ENCODE measurements at regions not wholly inside any gene's neighbourhood (a gene's known extent, or its start where the extent isn't known, plus 50 kb on each side); places are given as distances from the start of the nearest gene placed in this dataset.

DNA sequence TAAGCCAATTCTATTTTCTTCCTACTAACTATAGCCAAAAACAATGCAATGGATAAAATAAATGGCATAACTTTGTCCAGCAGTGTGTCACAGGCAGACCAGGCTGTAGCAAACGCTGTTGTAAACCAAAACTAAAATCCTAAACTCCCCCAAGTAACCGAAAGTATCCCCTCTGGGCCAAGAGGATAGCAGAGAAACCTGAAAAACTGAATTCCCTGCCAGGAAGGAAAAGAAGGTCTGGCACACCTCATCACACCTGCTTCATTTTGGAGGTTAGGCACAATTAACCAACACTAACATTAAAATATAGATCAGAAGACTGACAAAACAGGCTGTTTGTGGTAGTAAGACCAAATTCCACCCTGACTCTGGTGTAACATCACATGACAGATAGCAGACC is 356.8 kb upstream of the C1orf87 start:
- Histone ChIP-seq H3K4me2 (ENCODE audit: low read length) (no peak overlapping the region), H3K27ac (ENCODE audit: low read depth, low read length) (no peak overlapping the region), H3K36me3 (ENCODE audit: control insufficient read depth in 1 of 2, insufficient read depth in 2 of 2, low read length in 2 of 2) (no peaks in the 10 kb centered on the region), H3K4me1 (ENCODE audit: control insufficient read depth in 1 of 2, insufficient read depth in 2 of 2, low read length in 2 of 2) (no peaks in the 10 kb centered on the region), H3K9me3 (ENCODE audit: control insufficient read depth in 1 of 2, insufficient read depth in 1 of 2, low read depth in 1 of 2, low read length in 2 of 2) (no peaks in the 10 kb centered on the region), H3K79me2 (ENCODE audit: insufficient read depth, low read length) (no peaks in the 10 kb centered on the region), H2AFZ (ENCODE audit: low read depth, low read length, poor library complexity, severe bottlenecking) (no peak overlapping the region), H4K20me1 (ENCODE audit: insufficient read depth) (no peaks in the 10 kb centered on the region), H3K9ac (ENCODE audit: low read length) (no peak overlapping the region), H3K27me3 (ENCODE audit: insufficient read depth, low read length) (peaks cover 4% of the 10 kb centered on the region; the same call in 1 of the 2 replicates), H3K9me2 (ENCODE audit: insufficient read depth) (no peaks in the 10 kb centered on the region), H3K4me3 (replicated peaks in 1 of 2; ENCODE audit: low read depth in 1 of 2, low read length in 2 of 2) (no peak overlapping the region)
- TF ChIP-seq, protein P1, sequence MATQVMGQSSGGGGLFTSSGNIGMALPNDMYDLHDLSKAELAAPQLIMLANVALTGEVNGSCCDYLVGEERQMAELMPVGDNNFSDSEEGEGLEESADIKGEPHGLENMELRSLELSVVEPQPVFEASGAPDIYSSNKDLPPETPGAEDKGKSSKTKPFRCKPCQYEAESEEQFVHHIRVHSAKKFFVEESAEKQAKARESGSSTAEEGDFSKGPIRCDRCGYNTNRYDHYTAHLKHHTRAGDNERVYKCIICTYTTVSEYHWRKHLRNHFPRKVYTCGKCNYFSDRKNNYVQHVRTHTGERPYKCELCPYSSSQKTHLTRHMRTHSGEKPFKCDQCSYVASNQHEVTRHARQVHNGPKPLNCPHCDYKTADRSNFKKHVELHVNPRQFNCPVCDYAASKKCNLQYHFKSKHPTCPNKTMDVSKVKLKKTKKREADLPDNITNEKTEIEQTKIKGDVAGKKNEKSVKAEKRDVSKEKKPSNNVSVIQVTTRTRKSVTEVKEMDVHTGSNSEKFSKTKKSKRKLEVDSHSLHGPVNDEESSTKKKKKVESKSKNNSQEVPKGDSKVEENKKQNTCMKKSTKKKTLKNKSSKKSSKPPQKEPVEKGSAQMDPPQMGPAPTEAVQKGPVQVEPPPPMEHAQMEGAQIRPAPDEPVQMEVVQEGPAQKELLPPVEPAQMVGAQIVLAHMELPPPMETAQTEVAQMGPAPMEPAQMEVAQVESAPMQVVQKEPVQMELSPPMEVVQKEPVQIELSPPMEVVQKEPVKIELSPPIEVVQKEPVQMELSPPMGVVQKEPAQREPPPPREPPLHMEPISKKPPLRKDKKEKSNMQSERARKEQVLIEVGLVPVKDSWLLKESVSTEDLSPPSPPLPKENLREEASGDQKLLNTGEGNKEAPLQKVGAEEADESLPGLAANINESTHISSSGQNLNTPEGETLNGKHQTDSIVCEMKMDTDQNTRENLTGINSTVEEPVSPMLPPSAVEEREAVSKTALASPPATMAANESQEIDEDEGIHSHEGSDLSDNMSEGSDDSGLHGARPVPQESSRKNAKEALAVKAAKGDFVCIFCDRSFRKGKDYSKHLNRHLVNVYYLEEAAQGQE (IDR thresholded peaks at IDR 0.05; ENCODE audit: low read depth) = no peak
- no peak for TF ChIP-seq POLR2AphosphoS5 (IDR thresholded peaks at IDR 0.05; ENCODE audit: low read depth, low read length)
- TF ChIP-seq, protein P2, sequence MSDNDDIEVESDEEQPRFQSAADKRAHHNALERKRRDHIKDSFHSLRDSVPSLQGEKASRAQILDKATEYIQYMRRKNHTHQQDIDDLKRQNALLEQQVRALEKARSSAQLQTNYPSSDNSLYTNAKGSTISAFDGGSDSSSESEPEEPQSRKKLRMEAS (IDR thresholded peaks at IDR 0.05) = no peak
- no peak for TF ChIP-seq FOSL1 (IDR thresholded peaks at IDR 0.05; ENCODE audit: low read depth)
- no peak for TF ChIP-seq CEBPB (IDR thresholded peaks at IDR 0.05; ENCODE audit: low read depth)
- CTCF ChIA-PET = no interaction called here
- no peak for DNase-seq (ENCODE audit: low read depth, low spot score)
- BruUV-seq (replicated peaks) = no TSS peak
- no peak for ATAC-seq
- RAD21 ChIA-PET (ENCODE audit: low non-redundant PET in 1 of 2, low total read pairs in 2 of 2, uncharacterized antibody in 2 of 2, unreplicated experiment in 2 of 2) = no interaction called here
- POLR2A ChIA-PET = no interaction called here
- intact Hi-C loops (cut with micrococcal nuclease) = no loop called here

DNA sequence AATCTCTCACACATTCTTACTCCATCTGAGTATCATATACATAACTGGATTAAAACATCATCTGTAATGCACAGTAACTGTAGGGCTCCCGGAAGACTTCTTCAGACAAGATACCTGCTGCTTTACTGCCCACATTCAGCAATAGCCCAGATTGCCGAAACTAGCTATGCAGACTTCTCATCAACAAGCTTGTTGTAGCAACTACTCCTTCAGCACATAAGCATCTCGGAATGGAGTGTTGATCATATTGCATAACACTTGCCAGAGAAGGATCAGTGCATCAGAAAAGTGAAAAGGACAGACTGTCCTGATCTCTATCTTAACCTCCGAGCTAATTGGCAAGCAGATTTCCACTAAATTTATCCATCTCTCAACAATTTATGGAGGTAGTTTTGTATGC is 354.6 kb upstream of the C1orf87 start:
- POLR2A ChIA-PET = no interaction called here
- BruUV-seq (replicated peaks) = no TSS peak
- Histone ChIP-seq H4K20me1 (ENCODE audit: insufficient read depth) (no peaks in the 10 kb centered on the region), H3K4me2 (ENCODE audit: low read length) (no peak overlapping the region), H3K4me3 (replicated peaks in 1 of 2; ENCODE audit: low read depth in 1 of 2, low read length in 2 of 2) (no peak overlapping the region), H3K9me3 (ENCODE audit: control insufficient read depth in 1 of 2, insufficient read depth in 1 of 2, low read depth in 1 of 2, low read length in 2 of 2) (no peaks in the 10 kb centered on the region), H3K36me3 (ENCODE audit: control insufficient read depth in 1 of 2, insufficient read depth in 2 of 2, low read length in 2 of 2) (no peaks in the 10 kb centered on the region), H3K9me2 (ENCODE audit: insufficient read depth) (no peaks in the 10 kb centered on the region), H3K79me2 (ENCODE audit: insufficient read depth, low read length) (no peaks in the 10 kb centered on the region), H2AFZ (ENCODE audit: low read depth, low read length, poor library complexity, severe bottlenecking) (no peak overlapping the region), H3K4me1 (ENCODE audit: control insufficient read depth in 1 of 2, insufficient read depth in 2 of 2, low read length in 2 of 2) (no peaks in the 10 kb centered on the region), H3K9ac (ENCODE audit: low read length) (no peak overlapping the region), H3K27me3 (ENCODE audit: insufficient read depth, low read length) (peaks cover 4% of the 10 kb centered on the region; the same call in 1 of the 2 replicates), H3K27ac (ENCODE audit: low read depth, low read length) (no peak overlapping the region)
- intact Hi-C loops (cut with micrococcal nuclease) = no loop called here
- TF ChIP-seq, protein P3, sequence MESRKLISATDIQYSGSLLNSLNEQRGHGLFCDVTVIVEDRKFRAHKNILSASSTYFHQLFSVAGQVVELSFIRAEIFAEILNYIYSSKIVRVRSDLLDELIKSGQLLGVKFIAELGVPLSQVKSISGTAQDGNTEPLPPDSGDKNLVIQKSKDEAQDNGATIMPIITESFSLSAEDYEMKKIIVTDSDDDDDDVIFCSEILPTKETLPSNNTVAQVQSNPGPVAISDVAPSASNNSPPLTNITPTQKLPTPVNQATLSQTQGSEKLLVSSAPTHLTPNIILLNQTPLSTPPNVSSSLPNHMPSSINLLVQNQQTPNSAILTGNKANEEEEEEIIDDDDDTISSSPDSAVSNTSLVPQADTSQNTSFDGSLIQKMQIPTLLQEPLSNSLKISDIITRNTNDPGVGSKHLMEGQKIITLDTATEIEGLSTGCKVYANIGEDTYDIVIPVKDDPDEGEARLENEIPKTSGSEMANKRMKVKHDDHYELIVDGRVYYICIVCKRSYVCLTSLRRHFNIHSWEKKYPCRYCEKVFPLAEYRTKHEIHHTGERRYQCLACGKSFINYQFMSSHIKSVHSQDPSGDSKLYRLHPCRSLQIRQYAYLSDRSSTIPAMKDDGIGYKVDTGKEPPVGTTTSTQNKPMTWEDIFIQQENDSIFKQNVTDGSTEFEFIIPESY (IDR thresholded peaks at IDR 0.05; ENCODE audit: extremely low read depth, insufficient replicate concordance, low read length) = no peak
- TF ChIP-seq, protein P1 (IDR thresholded peaks at IDR 0.05; ENCODE audit: low read depth) = no peak
- TF ChIP-seq CBX3 (IDR thresholded peaks at IDR 0.05; ENCODE audit: low read depth) (no peak), SP1 (IDR thresholded peaks at IDR 0.05; ENCODE audit: low read depth) (no peak), RAD21 (IDR thresholded peaks at IDR 0.05; ENCODE audit: low read depth) (no peak), POLR2AphosphoS5 (IDR thresholded peaks at IDR 0.05; ENCODE audit: low read depth, low read length) (no peak)
- TF ChIP-seq, protein P4, sequence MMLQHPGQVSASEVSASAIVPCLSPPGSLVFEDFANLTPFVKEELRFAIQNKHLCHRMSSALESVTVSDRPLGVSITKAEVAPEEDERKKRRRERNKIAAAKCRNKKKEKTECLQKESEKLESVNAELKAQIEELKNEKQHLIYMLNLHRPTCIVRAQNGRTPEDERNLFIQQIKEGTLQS (IDR thresholded peaks at IDR 0.05) = no peak
- CTCF ChIA-PET = no interaction called here
- RAD21 ChIA-PET (ENCODE audit: low non-redundant PET in 1 of 2, low total read pairs in 2 of 2, uncharacterized antibody in 2 of 2, unreplicated experiment in 2 of 2) = no interaction called here
- ATAC-seq (no peak), DNase-seq (ENCODE audit: low read depth, low spot score) (no peak)

Data from HCT116 (cell line).